GM18870 (cell line): ENCODE measurements at regions not wholly inside any gene's neighbourhood (a gene's known extent, or its start where the extent isn't known, plus 50 kb on each side); places are given as distances from the start of the nearest gene placed in this dataset.

Experiments
- ATAC-seq: cut with Tn5 transposase; IDR thresholded peaks from one replicate; pipeline ENCODE4 v1.9.1; 2021; ENCODE audit warnings: moderate library complexity; ENCODE audit not compliant: unreplicated experiment

GRCh38 chr18:27838225-27838624, 338.7 kb downstream of the CDH2 start:
- no peak for ATAC-seq

GRCh38 chr18:27826101-27826500, 350.8 kb downstream of the CDH2 start:
- no peak for ATAC-seq

- ATAC-seq = no peak
These were observed 351.2 kb downstream of the CDH2 start for GRCh38 chr18:27825689-27826088.

- ATAC-seq = no peak
These were observed 351.9 kb downstream of the CDH2 start for GRCh38 chr18:27824841-27825681.

- no peak for ATAC-seq
These were observed 352.7 kb downstream of the CDH2 start for GRCh38 chr18:27824275-27824674.

- ATAC-seq = no peak
These were observed 353.9 kb downstream of the CDH2 start for GRCh38 chr18:27823053-27823452.

- ATAC-seq = no peak
These were observed 368.2 kb downstream of the CDH2 start for GRCh38 chr18:27808683-27809082.

- ATAC-seq = no peak
These were observed 373.0 kb downstream of the CDH2 start for GRCh38 chr18:27803957-27804356.

GRCh38 chr18:27797484-27797883, 379.4 kb downstream of the CDH2 start:
- ATAC-seq = peak; percentile 90

GRCh38 chr18:27794181-27794926, 382.6 kb downstream of the CDH2 start:
- no peak for ATAC-seq

GRCh38 chr18:27793013-27793785, 383.7 kb downstream of the CDH2 start:
- no peak for ATAC-seq

GRCh38 chr18:27789406-27789805, 387.5 kb downstream of the CDH2 start:
- ATAC-seq = no peak

GRCh38 chr18:27787547-27787946, 389.4 kb downstream of the CDH2 start:
- no peak for ATAC-seq

GRCh38 chr18:27785815-27786471, 391.0 kb downstream of the CDH2 start:
- no peak for ATAC-seq

GRCh38 chr18:27780061-27780745, 396.7 kb downstream of the CDH2 start:
- ATAC-seq = no peak

- no peak for ATAC-seq
These were observed 398.0 kb downstream of the CDH2 start for GRCh38 chr18:27778925-27779324.

- ATAC-seq = no peak
These were observed 398.5 kb downstream of the CDH2 start for GRCh38 chr18:27778441-27778840.

GRCh38 chr18:27772081-27772480, 404.8 kb downstream of the CDH2 start:
- ATAC-seq = no peak

- no peak for ATAC-seq
These were observed 405.4 kb downstream of the CDH2 start for GRCh38 chr18:27771571-27771970.

GRCh38 chr18:27769152-27769551, 407.8 kb downstream of the CDH2 start:
- ATAC-seq = no peak
